SK-N-SH (cell line): ENCODE measurements at regions not wholly inside any gene's neighbourhood (a gene's known extent, or its start where the extent isn't known, plus 50 kb on each side); places are given as distances from the start of the nearest gene placed in this dataset.

Experiments
- CTCF ChIA-PET: fragments of 300-600, 350-600 bp; formaldehyde crosslinking; extraction: SDS; loops from one replicate; lab custom pipeline; 2021; lab: Yijun Ruan, JAX
- POLR2A ChIA-PET: fragments of 350-600 bp; sonication (Branson Sonifier 250); formaldehyde crosslinking; extraction: SDS; loops from one replicate; lab custom pipeline; 2020; ENCODE audit warnings: antibody characterized with exemption, inconsistent platforms; lab: Yijun Ruan, JAX
- DNase-seq: peaks from one replicate; pipeline ENCODE4 v3.0.0; 2012
- H2AFZ ChIP-seq: fragments of 200-600 bp; sonication (generic); 2 replicates; pipeline ENCODE4 v1.8.1; 2016; ENCODE audit warnings: antibody characterized with exemption, mild to moderate bottlenecking, low read depth
- H3F3A ChIP-seq: fragments of 200-600 bp; sonication (generic); replicated peaks from 2 replicates; pipeline ENCODE3; 2016; ENCODE audit warnings: antibody characterized with exemption, mild to moderate bottlenecking; ENCODE audit not compliant: insufficient read depth
- H3K27ac ChIP-seq, 2 experiments: fragments of 200-500 bp in 1 of 2; fragments of 200-600 bp in 1 of 2; sonication (Bioruptor generic) in 1 of 2; sonication (generic), shearing (Covaris generic) in 1 of 2; 2 replicates each; pipeline versions ENCODE4 v1.5.1 to v1.6.1; 2014 to 2016; ENCODE audit warnings: low read depth in 2 of 2, inconsistent platforms in 1 of 2, low read length in 1 of 2, mild to moderate bottlenecking in 1 of 2, mixed read lengths in 1 of 2
- H3K27me3 ChIP-seq: fragments of 200-600 bp; sonication (generic), shearing (Covaris generic); 2 replicates; pipeline ENCODE4 v1.6.1; 2016; ENCODE audit warnings: mixed run types; ENCODE audit not compliant: insufficient read depth
- H3K36me3 ChIP-seq, 2 experiments: fragments of 200-500 bp in 1 of 2; fragments of 200-600 bp in 1 of 2; sonication (Bioruptor generic) in 1 of 2; sonication (generic) in 1 of 2; replicated peaks in 1 of 2; 2 replicates each; pipeline versions ENCODE3 to v1.5.1; 2014 to 2016; ENCODE audit warnings: low read length in 1 of 2, mild to moderate bottlenecking in 1 of 2; ENCODE audit not compliant: insufficient read depth in 2 of 2, control insufficient read depth in 1 of 2
- H3K4me1 ChIP-seq, 2 experiments: fragments of 200-500 bp in 1 of 2; fragments of 200-600 bp in 1 of 2; sonication (Bioruptor generic) in 1 of 2; sonication (generic), shearing (Covaris generic) in 1 of 2; 2 replicates each; pipeline versions ENCODE4 v1.5.1 to v1.6.1; 2014 to 2016; ENCODE audit warnings: low read depth in 1 of 2, low read length in 1 of 2, mixed run types in 1 of 2; ENCODE audit not compliant: insufficient read depth in 2 of 2, control insufficient read depth in 1 of 2
- H3K4me2 ChIP-seq: fragments of 200-600 bp; sonication (generic), shearing (Covaris generic); 2 replicates; pipeline ENCODE4 v1.6.1; 2017; ENCODE audit warnings: mixed run types
- H3K4me3 ChIP-seq, 2 experiments: fragments of 200-500 bp in 1 of 2; fragments of 200-600 bp in 1 of 2; sonication (Bioruptor generic) in 1 of 2; sonication (generic), shearing (Covaris generic) in 1 of 2; 2 replicates each; pipeline versions ENCODE4 v1.5.1 to v1.8.1; 2014 to 2016; ENCODE audit warnings: low read depth in 2 of 2, inconsistent platforms in 1 of 2, low read length in 1 of 2, mild to moderate bottlenecking in 1 of 2, mixed read lengths in 1 of 2, moderate library complexity in 1 of 2
- H3K79me2 ChIP-seq: fragments of 200-600 bp; sonication (generic); 2 replicates; pipeline ENCODE4 v1.8.1; 2017; ENCODE audit warnings: mild to moderate bottlenecking; ENCODE audit not compliant: insufficient read depth
- H3K9ac ChIP-seq: fragments of 200-600 bp; sonication (generic); 2 replicates; pipeline ENCODE4 v1.6.1; 2017; ENCODE audit warnings: mixed run types
- H3K9me2 ChIP-seq: fragments of 200-600 bp; sonication (generic); 2 replicates; pipeline ENCODE4 v1.6.1; 2017; ENCODE audit warnings: mixed run types
- H3K9me3 ChIP-seq: fragments of 200-600 bp; sonication (generic); 2 replicates; pipeline ENCODE4 v1.6.1; 2017; ENCODE audit warnings: mixed run types, mild to moderate bottlenecking, moderate library complexity
- H4K20me1 ChIP-seq: fragments of 200-600 bp; sonication (generic); 2 replicates; pipeline ENCODE4 v1.6.1; 2017; ENCODE audit warnings: mild to moderate bottlenecking, mixed run types; ENCODE audit not compliant: insufficient read depth
- CHD2 ChIP-seq: fragments of 150-350 bp; IDR thresholded peaks from 2 replicates; pipeline ENCODE4 v1.6.1; 2018; ENCODE audit warnings: low read length; ENCODE audit not compliant: partially characterized antibody
- CTCF ChIP-seq: fragments of 200-600 bp; sonication (generic); IDR thresholded peaks from 2 replicates; pipeline ENCODE4 v1.6.1; 2017; ENCODE audit warnings: antibody characterized with exemption, mild to moderate bottlenecking, moderate library complexity
- EZH2phosphoT487 ChIP-seq: fragments of 200-600 bp; sonication (generic); IDR thresholded peaks from 2 replicates; pipeline ENCODE4 v1.6.1; 2017; ENCODE audit warnings: low read depth, mixed run types, mild to moderate bottlenecking, antibody characterized with exemption, moderate library complexity, borderline replicate concordance
- FOSL2 ChIP-seq: IDR thresholded peaks from 2 replicates; pipeline ENCODE4 v1.4.0; 2012; ENCODE audit warnings: low read depth, mild to moderate bottlenecking, moderate library complexity, borderline replicate concordance
- FOXJ3 ChIP-seq: sonication (generic); formaldehyde crosslinking; IDR thresholded peaks from 2 replicates; pipeline ENCODE4 v1.5.1; 2020; ENCODE audit warnings: mild to moderate bottlenecking, missing genetic modification reagents
- GABPA ChIP-seq: IDR thresholded peaks from 2 replicates; pipeline ENCODE4 v1.4.0; 2012; ENCODE audit warnings: low read depth, mild to moderate bottlenecking
- JUND ChIP-seq: IDR thresholded peaks from 2 replicates; pipeline ENCODE4 v1.4.0; 2012
- MXI1 ChIP-seq: IDR thresholded peaks from 2 replicates; pipeline ENCODE4 v1.6.1; 2012; ENCODE audit warnings: mild to moderate bottlenecking, low read depth, low read length, improper control_type of control experiment
- RAD21 ChIP-seq: IDR thresholded peaks from 2 replicates; pipeline ENCODE4 v1.6.1; 2012; ENCODE audit warnings: mild to moderate bottlenecking, low read length
- RCOR1 ChIP-seq: fragments of 150-350 bp; IDR thresholded peaks from 2 replicates; pipeline ENCODE4 v1.6.1; 2017; ENCODE audit warnings: antibody characterized with exemption, low read length
- RFX5 ChIP-seq: IDR thresholded peaks from 2 replicates; pipeline ENCODE4 v1.6.1; 2012; ENCODE audit warnings: mild to moderate bottlenecking, improper control_type of control experiment, low read length
- RXRA ChIP-seq: IDR thresholded peaks from 2 replicates; pipeline ENCODE4 v1.4.0; 2012; ENCODE audit warnings: low read depth, mild to moderate bottlenecking, borderline replicate concordance
- SIN3A ChIP-seq: IDR thresholded peaks from 2 replicates; pipeline ENCODE4 v1.6.1; 2012; ENCODE audit warnings: low read depth, mild to moderate bottlenecking, low read length, moderate library complexity, borderline replicate concordance
- TAF1 ChIP-seq: IDR thresholded peaks from 2 replicates; pipeline ENCODE4 v1.6.1; 2012; ENCODE audit warnings: low read depth, mild to moderate bottlenecking, low read length, moderate library complexity, borderline replicate concordance
- TCF12 ChIP-seq: IDR thresholded peaks from 2 replicates; pipeline ENCODE4 v1.4.0; 2012
- WGBS: methylation state at CpG from one replicate; pipeline ENCODE4 v1.1.6; 2017; ENCODE audit warnings: low lambda C conversion rate; 5-methylcytosine and 5-hydroxymethylcytosine counted together
- TF ChIP-seq, protein P1 (sequence below): fragments of 150-350 bp; IDR thresholded peaks from 2 replicates; pipeline ENCODE4 v1.6.1; 2017; ENCODE audit warnings: antibody characterized with exemption, low read length, low read depth, borderline replicate concordance
- TF ChIP-seq, protein P2 (sequence below): IDR thresholded peaks from 2 replicates; pipeline ENCODE4; 2012
- TF ChIP-seq, protein P3 (sequence below): IDR thresholded peaks from 2 replicates; pipeline ENCODE4 v1.4.0; 2012; ENCODE audit warnings: low read depth, borderline replicate concordance
- TF ChIP-seq, protein P4 (sequence below): IDR thresholded peaks from 2 replicates; pipeline ENCODE4 v1.4.0; 2012; ENCODE audit warnings: low read depth, borderline replicate concordance

- Histone ChIP-seq H4K20me1 (no peaks in the 10 kb centered on the region), H3K27me3 (peaks cover 23% of the 10 kb centered on the region; the same call in 1 of the 2 replicates), H3K4me1 (no peaks in the 10 kb centered on the region), H2AFZ (no peak overlapping the region), H3F3A (no peaks in the 10 kb centered on the region), H3K36me3 (no peaks in the 10 kb centered on the region), H3K4me3 (no peak overlapping the region), H3K27ac (no peak overlapping the region), H3K4me2 (no peak overlapping the region), H3K79me2 (no peaks in the 10 kb centered on the region), H3K9ac (no peak overlapping the region), H3K9me2 (no peaks in the 10 kb centered on the region), H3K9me3 (no peaks in the 10 kb centered on the region)
- CTCF ChIA-PET: no interaction called here
- POLR2A ChIA-PET: no interaction called here
- TF ChIP-seq RXRA (no peak), GABPA (no peak), RCOR1 (no peak), TAF1 (no peak), FOXJ3 (CRISPR knock-in tag) (no peak)
- TF ChIP-seq, protein P1, sequence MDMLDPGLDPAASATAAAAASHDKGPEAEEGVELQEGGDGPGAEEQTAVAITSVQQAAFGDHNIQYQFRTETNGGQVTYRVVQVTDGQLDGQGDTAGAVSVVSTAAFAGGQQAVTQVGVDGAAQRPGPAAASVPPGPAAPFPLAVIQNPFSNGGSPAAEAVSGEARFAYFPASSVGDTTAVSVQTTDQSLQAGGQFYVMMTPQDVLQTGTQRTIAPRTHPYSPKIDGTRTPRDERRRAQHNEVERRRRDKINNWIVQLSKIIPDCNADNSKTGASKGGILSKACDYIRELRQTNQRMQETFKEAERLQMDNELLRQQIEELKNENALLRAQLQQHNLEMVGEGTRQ: no peak
- WGBS: 0% methylated on average over 1 of the region's 1 CpG
- no peak for DNase-seq
Measured at GRCh38 chrX:69303231-69303630, 138.0 kb upstream of the PJA1 start.

DNA sequence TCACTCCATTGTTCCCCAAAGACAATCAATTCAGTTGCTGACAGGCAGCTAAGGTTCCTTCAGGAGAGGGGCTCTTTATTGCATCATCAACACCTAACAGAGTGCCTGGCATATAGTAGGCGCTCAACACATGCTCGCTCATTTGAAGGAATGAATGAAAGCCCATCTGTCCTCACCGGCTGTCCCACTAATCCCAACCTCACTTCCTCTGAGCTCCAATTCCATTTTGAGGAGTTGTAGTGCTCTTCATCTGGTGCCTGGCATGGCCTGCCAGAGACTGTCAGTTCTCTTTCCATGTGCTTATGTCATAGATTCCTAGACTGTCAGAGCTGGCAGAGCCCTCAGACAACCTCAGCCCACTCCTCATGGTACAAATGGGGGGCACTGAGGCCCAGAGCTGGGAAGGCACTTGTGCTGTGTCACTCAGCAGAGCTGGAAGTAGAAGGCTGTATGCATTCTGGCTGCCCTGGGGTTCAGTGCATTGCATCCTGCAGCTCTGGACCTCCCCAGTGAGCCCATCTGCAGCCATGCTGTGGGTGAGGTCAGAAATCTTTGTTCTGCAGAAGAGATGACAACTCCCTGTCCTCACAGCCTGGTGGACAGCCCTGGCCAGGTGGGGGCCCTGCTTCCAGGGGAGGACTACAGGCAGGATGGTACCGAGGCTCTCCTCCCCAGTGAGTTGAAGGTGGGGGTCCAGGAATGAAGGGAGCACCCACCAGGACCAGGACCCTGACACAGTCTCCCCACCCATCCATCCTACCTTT, 134.9 kb upstream of the PJA1 start:
- Histone ChIP-seq H3K27ac (no peak overlapping the region), H3K9me3 (no peaks in the 10 kb centered on the region), H3K9me2 (no peaks in the 10 kb centered on the region), H3K36me3 (no peaks in the 10 kb centered on the region), H3K9ac (no peak overlapping the region), H3K4me2 (no peak overlapping the region), H3K79me2 (no peaks in the 10 kb centered on the region), H3K4me3 (no peak overlapping the region), H3K27me3 (peaks cover 17% of the 10 kb centered on the region; the same call in 1 of the 2 replicates), H3K4me1 (no peaks in the 10 kb centered on the region), H2AFZ (no peak overlapping the region), H3F3A (no peaks in the 10 kb centered on the region), H4K20me1 (no peaks in the 10 kb centered on the region)
- POLR2A ChIA-PET: no interaction called here
- no peak for DNase-seq
- CTCF ChIA-PET: no interaction called here
- 20% methylated on average over 1 of the region's 4 CpGs for WGBS
- TF ChIP-seq MXI1 (no peak), RAD21 (no peak), JUND (no peak), EZH2phosphoT487 (no peak), FOSL2 (no peak), CHD2 (no peak), GABPA (no peak), TCF12 (no peak), RFX5 (no peak), RCOR1 (no peak), TAF1 (no peak), CTCF (no peak), SIN3A (no peak)
- TF ChIP-seq, protein P2, sequence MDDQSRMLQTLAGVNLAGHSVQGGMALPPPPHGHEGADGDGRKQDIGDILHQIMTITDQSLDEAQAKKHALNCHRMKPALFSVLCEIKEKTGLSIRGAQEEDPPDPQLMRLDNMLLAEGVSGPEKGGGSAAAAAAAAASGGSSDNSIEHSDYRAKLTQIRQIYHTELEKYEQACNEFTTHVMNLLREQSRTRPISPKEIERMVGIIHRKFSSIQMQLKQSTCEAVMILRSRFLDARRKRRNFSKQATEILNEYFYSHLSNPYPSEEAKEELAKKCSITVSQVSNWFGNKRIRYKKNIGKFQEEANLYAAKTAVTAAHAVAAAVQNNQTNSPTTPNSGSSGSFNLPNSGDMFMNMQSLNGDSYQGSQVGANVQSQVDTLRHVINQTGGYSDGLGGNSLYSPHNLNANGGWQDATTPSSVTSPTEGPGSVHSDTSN: no peak
- TF ChIP-seq, protein P3, sequence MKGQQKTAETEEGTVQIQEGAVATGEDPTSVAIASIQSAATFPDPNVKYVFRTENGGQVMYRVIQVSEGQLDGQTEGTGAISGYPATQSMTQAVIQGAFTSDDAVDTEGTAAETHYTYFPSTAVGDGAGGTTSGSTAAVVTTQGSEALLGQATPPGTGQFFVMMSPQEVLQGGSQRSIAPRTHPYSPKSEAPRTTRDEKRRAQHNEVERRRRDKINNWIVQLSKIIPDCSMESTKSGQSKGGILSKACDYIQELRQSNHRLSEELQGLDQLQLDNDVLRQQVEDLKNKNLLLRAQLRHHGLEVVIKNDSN: no peak
- TF ChIP-seq, protein P4, sequence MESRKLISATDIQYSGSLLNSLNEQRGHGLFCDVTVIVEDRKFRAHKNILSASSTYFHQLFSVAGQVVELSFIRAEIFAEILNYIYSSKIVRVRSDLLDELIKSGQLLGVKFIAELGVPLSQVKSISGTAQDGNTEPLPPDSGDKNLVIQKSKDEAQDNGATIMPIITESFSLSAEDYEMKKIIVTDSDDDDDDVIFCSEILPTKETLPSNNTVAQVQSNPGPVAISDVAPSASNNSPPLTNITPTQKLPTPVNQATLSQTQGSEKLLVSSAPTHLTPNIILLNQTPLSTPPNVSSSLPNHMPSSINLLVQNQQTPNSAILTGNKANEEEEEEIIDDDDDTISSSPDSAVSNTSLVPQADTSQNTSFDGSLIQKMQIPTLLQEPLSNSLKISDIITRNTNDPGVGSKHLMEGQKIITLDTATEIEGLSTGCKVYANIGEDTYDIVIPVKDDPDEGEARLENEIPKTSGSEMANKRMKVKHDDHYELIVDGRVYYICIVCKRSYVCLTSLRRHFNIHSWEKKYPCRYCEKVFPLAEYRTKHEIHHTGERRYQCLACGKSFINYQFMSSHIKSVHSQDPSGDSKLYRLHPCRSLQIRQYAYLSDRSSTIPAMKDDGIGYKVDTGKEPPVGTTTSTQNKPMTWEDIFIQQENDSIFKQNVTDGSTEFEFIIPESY: no peak
